Parathyroid adenoma (tissue), 2 donors: ENCODE measurements at regions not wholly inside any gene's neighbourhood (a gene's known extent, or its start where the extent isn't known, plus 50 kb on each side); places are given as distances from the start of the nearest gene placed in this dataset.

Experiments used
- H2AFZ ChIP-seq: fragments of 300-600 bp; sonication (generic); one replicate; pipeline ENCODE4 v1.7.0; 2017; ENCODE audit warnings: antibody characterized with exemption, mild to moderate bottlenecking
- H3K27ac ChIP-seq: fragments of 300-600 bp; sonication (generic); one replicate; pipeline ENCODE4 v1.7.0; 2017
- H3K27me3 ChIP-seq: fragments of 300-600 bp; sonication (generic); one replicate; pipeline ENCODE4 v1.7.0; 2017; ENCODE audit warnings: low read length; ENCODE audit not compliant: control insufficient read depth, insufficient read depth
- H3K36me3 ChIP-seq: fragments of 300-600 bp; sonication (generic); one replicate; pipeline ENCODE4 v1.7.0; 2017; ENCODE audit warnings: low read length; ENCODE audit not compliant: control insufficient read depth, insufficient read depth
- H3K4me1 ChIP-seq: fragments of 300-600 bp; sonication (generic); one replicate; pipeline ENCODE4 v1.7.0; 2017; ENCODE audit warnings: control low read depth
- H3K4me2 ChIP-seq: fragments of 300-600 bp; sonication (generic); one replicate; pipeline ENCODE4 v1.7.0; 2017; ENCODE audit warnings: low read length
- H3K4me3 ChIP-seq: fragments of 300-600 bp; sonication (generic); one replicate; pipeline ENCODE4 v1.7.0; 2017; ENCODE audit warnings: low read depth, low read length
- H3K79me2 ChIP-seq: fragments of 300-600 bp; sonication (generic); one replicate; pipeline ENCODE4 v1.7.0; 2017; ENCODE audit warnings: control low read depth
- H3K9ac ChIP-seq: fragments of 300-600 bp; sonication (generic); one replicate; pipeline ENCODE4 v1.7.0; 2017; ENCODE audit warnings: mild to moderate bottlenecking
- H3K9me3 ChIP-seq: fragments of 300-600 bp; sonication (generic); one replicate; pipeline ENCODE4 v1.7.0; 2017; ENCODE audit warnings: low read length; ENCODE audit not compliant: control insufficient read depth
- TF ChIP-seq, protein P1 (sequence below): fragments of 300-600 bp; sonication (generic); IDR thresholded peaks from one replicate; pipeline ENCODE4 v1.7.0; 2017; ENCODE audit warnings: antibody characterized with exemption, mild to moderate bottlenecking
- donor health status: primary hyperparathyroidism.

DNA sequence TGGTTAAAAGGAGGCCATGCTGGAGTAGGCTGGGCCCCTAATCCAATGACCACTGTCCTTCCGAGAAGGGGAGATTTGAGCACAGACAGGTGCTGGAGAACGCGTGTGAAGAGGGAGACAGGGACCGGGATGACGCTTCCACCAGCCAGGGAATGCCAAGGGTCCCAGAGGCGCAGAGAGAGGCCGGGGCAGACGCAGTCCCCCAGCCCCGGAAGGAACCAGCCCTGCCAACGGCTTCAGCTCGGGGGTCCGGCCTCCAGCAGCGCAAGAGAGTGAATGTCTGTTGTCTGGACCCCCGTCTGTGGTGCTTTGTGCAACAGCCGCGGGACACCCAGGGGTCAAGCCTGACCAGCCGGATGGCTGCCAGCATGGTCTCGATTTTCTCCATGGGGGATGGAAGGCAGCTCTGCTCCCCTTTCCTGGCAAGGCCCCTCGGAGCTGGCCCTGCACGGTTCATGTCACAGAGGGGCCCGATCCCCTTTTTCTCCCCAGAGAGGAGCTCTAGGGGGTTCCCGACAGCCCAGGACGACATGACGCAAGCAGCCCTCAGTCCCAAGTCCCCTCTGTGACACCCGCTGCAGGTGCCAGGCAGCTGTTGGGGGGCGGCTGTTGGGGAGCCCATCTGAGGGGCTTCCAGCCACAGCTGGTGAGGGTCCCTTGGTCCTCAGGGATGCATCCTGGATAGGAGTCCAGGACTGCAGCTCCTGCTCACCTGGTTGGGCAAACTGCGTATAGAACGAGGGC is 73.5 kb downstream of the SIK1 start:
- H3K9me3 ChIP-seq = no peaks in the 10 kb centered on the region
- no peak overlapping the region for H3K9ac ChIP-seq
- no peak overlapping the region for H3K4me3 ChIP-seq
- H3K79me2 ChIP-seq = no peaks in the 10 kb centered on the region
- no peak overlapping the region for H3K4me2 ChIP-seq
- H2AFZ ChIP-seq = no peak overlapping the region
- TF ChIP-seq, protein P1, sequence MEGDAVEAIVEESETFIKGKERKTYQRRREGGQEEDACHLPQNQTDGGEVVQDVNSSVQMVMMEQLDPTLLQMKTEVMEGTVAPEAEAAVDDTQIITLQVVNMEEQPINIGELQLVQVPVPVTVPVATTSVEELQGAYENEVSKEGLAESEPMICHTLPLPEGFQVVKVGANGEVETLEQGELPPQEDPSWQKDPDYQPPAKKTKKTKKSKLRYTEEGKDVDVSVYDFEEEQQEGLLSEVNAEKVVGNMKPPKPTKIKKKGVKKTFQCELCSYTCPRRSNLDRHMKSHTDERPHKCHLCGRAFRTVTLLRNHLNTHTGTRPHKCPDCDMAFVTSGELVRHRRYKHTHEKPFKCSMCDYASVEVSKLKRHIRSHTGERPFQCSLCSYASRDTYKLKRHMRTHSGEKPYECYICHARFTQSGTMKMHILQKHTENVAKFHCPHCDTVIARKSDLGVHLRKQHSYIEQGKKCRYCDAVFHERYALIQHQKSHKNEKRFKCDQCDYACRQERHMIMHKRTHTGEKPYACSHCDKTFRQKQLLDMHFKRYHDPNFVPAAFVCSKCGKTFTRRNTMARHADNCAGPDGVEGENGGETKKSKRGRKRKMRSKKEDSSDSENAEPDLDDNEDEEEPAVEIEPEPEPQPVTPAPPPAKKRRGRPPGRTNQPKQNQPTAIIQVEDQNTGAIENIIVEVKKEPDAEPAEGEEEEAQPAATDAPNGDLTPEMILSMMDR = no peak
- no peaks in the 10 kb centered on the region for H3K36me3 ChIP-seq
- no peaks in the 10 kb centered on the region for H3K27me3 ChIP-seq
- H3K4me1 ChIP-seq = no peaks in the 10 kb centered on the region
- no peak overlapping the region for H3K27ac ChIP-seq

DNA sequence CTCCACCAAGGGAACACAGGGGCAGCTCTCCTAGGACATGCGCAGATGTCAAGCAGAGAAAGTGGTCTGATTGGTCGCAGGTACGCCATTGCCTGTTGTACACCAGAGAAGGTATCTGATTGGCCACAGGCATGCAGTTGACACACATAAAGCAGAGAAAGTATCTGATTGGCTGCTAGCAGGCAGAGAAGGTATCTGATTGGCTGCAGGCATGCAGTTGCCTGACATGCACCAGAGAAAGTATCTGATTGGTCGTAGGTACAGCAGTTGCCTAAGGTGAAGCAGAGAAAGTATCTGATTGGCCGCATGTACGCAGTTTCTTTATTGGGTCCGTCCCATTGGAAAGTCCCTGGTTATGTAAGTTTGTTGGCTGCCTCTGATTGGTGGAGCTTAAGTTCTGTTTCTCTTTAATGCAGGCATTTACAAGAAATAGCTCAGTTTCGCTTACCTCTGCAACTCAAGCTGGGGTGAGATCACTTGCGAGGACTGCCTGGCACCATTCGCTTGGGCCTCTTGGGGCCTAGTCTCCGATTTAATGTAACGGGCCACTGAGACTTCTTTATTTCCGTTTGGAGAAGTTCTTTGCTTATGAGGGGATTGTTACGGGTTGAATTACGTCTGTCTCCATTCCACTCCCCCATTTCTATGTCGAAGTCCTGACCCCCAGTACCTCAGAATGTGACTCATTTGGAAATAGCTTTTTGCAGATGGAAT is 74.2 kb downstream of the SIK1 start:
- TF ChIP-seq, protein P1 = no peak
- H2AFZ ChIP-seq = no peak overlapping the region
- no peak overlapping the region for H3K9ac ChIP-seq
- H3K4me3 ChIP-seq = no peak overlapping the region
- no peak overlapping the region for H3K4me2 ChIP-seq
- no peaks in the 10 kb centered on the region for H3K27me3 ChIP-seq
- H3K27ac ChIP-seq = no peak overlapping the region
- H3K4me1 ChIP-seq = no peaks in the 10 kb centered on the region
- no peaks in the 10 kb centered on the region for H3K9me3 ChIP-seq
- no peaks in the 10 kb centered on the region for H3K79me2 ChIP-seq
- no peaks in the 10 kb centered on the region for H3K36me3 ChIP-seq

DNA sequence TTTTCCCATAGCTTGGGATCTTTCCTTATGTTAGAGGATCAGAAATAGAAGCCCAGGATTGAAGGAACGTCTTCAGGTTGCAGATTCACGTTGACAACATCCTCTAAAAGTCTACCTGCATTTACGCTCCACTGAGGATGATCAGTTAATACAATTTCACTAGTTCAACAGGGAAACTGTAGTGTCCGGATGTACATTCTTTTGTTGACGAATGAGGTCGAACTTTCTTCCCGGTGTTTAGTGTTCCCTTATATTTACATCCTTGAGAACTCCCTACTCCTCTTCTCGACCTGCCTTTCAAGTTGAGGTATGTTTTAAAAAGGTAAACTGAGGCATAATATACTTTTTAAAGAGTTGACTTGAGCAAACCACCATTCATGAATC is 74.8 kb downstream of the SIK1 start:
- TF ChIP-seq, protein P1 = no peak
- H3K27me3 ChIP-seq = no peaks in the 10 kb centered on the region
- no peaks in the 10 kb centered on the region for H3K4me1 ChIP-seq
- no peaks in the 10 kb centered on the region for H3K9me3 ChIP-seq
- no peak overlapping the region for H3K27ac ChIP-seq
- no peaks in the 10 kb centered on the region for H3K36me3 ChIP-seq
- H3K9ac ChIP-seq = no peak overlapping the region
- no peak overlapping the region for H2AFZ ChIP-seq
- H3K4me3 ChIP-seq = no peak overlapping the region
- no peaks in the 10 kb centered on the region for H3K79me2 ChIP-seq
- H3K4me2 ChIP-seq = no peak overlapping the region

DNA sequence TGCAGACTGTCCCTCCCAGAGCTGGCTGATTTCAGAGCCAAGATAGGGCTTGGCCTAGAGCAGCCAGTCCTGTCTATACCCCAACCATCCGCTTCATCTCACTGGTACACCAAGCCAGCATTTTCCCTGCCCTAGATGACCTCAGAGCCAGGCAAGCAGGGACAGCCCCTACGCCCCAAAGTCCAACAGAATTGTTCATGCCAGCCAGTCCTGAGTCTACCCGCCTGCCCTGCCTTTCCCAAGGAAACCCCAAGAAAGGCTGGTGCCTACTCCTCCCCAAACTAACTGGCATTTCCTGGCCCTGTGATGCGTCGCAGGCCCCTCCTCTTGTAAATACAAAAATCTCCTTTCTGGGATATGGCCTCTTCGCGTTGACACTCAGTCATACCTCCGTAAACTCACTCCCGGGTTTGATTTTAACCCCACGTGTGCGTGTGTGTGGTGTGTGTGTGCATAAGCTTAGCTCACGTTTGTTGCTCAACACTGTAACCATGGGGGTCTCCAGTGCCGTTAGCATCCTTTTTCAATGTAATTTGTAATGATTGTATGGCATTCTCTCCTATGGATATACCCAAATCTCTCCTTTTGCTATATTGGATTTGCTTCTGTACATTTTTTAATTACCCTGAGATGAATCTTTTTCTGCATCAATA is 75.3 kb downstream of the SIK1 start:
- no peak overlapping the region for H3K4me2 ChIP-seq
- H3K4me1 ChIP-seq = no peaks in the 10 kb centered on the region
- H2AFZ ChIP-seq = no peak overlapping the region
- H3K4me3 ChIP-seq = no peak overlapping the region
- TF ChIP-seq, protein P1 = no peak
- no peaks in the 10 kb centered on the region for H3K36me3 ChIP-seq
- H3K9ac ChIP-seq = no peak overlapping the region
- no peaks in the 10 kb centered on the region for H3K9me3 ChIP-seq
- no peak overlapping the region for H3K27ac ChIP-seq
- H3K27me3 ChIP-seq = no peaks in the 10 kb centered on the region
- H3K79me2 ChIP-seq = no peaks in the 10 kb centered on the region
